ENCODE measurements at regions not wholly inside any gene's neighbourhood (a gene's known extent, or its start where the extent isn't known, plus 50 kb on each side); places are given as distances from the start of the nearest gene placed in this dataset.
A peak's percentile ranks its signal among the peaks of the same experiment; 100 is the strongest.

DNA sequence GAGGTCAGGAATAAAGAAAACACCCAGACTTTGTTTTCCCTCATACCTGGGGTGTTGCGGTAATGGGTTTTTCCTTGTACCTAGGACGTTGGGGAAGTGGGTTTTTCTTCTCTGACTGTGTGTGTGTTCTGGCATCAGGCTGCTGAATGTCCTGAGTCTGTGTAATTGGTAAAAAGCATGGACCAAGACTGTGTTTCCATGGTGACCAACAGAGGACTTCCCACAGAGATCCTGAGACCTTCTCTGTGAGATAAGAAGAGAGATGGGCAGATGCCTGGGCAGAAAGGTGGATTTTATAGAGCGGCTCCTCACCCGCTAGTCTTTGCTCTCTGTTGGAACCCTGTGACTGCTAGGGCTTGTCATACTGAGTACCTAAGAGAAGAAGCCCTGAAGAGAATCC is 135.4 kb upstream of the GGTLC1 start:
- no peak overlapping the region for H3K27ac ChIP-seq (ENCODE audit: insufficient read depth, low read length)
- no peak overlapping the region for H2AFZ ChIP-seq (ENCODE audit: low read length)
- no peak for DNase-seq (ENCODE audit: low read depth in 2 of 2)
- TF ChIP-seq, protein P1, sequence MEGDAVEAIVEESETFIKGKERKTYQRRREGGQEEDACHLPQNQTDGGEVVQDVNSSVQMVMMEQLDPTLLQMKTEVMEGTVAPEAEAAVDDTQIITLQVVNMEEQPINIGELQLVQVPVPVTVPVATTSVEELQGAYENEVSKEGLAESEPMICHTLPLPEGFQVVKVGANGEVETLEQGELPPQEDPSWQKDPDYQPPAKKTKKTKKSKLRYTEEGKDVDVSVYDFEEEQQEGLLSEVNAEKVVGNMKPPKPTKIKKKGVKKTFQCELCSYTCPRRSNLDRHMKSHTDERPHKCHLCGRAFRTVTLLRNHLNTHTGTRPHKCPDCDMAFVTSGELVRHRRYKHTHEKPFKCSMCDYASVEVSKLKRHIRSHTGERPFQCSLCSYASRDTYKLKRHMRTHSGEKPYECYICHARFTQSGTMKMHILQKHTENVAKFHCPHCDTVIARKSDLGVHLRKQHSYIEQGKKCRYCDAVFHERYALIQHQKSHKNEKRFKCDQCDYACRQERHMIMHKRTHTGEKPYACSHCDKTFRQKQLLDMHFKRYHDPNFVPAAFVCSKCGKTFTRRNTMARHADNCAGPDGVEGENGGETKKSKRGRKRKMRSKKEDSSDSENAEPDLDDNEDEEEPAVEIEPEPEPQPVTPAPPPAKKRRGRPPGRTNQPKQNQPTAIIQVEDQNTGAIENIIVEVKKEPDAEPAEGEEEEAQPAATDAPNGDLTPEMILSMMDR (conservative IDR thresholded peaks at IDR 0.05 in 1 of 2, IDR thresholded peaks at IDR 0.05 in 1 of 2; ENCODE audit: low read depth in 1 of 2, low read length in 2 of 2) = no peak
- no peak for TF ChIP-seq EZH2 (IDR thresholded peaks at IDR 0.05; ENCODE audit: low read length, missing control alignments)
- H3K4me1 ChIP-seq (ENCODE audit: control insufficient read depth, extremely low read depth, insufficient read depth, low read length) = no peaks in the 10 kb centered on the region
- H3K79me2 ChIP-seq (ENCODE audit: control insufficient read depth, insufficient read depth, low read length) = no peaks in the 10 kb centered on the region
- H3K9me3 ChIP-seq (ENCODE audit: control insufficient read depth, insufficient read depth, low read depth, low read length) = no peaks in the 10 kb centered on the region
- H3K4me3 ChIP-seq (replicated peaks in 1 of 4; ENCODE audit: control extremely low read depth in 1 of 4, insufficient read depth in 1 of 4, low read depth in 3 of 4, low read length in 4 of 4) = no peak overlapping the region
- no peaks in the 10 kb centered on the region for H4K20me1 ChIP-seq (ENCODE audit: control insufficient read depth, extremely low read depth, insufficient read depth, low read length)
- H3K36me3 ChIP-seq (ENCODE audit: control insufficient read depth, insufficient read depth, low read length) = no peaks in the 10 kb centered on the region
- no peak overlapping the region for H3K4me2 ChIP-seq (ENCODE audit: extremely low read depth, insufficient read depth, low read length)
- H3K27me3 ChIP-seq (ENCODE audit: control insufficient read depth, insufficient read depth, low read length) = no peaks in the 10 kb centered on the region
- H3K9ac ChIP-seq (ENCODE audit: insufficient read depth, low read length) = no peak overlapping the region

DNA sequence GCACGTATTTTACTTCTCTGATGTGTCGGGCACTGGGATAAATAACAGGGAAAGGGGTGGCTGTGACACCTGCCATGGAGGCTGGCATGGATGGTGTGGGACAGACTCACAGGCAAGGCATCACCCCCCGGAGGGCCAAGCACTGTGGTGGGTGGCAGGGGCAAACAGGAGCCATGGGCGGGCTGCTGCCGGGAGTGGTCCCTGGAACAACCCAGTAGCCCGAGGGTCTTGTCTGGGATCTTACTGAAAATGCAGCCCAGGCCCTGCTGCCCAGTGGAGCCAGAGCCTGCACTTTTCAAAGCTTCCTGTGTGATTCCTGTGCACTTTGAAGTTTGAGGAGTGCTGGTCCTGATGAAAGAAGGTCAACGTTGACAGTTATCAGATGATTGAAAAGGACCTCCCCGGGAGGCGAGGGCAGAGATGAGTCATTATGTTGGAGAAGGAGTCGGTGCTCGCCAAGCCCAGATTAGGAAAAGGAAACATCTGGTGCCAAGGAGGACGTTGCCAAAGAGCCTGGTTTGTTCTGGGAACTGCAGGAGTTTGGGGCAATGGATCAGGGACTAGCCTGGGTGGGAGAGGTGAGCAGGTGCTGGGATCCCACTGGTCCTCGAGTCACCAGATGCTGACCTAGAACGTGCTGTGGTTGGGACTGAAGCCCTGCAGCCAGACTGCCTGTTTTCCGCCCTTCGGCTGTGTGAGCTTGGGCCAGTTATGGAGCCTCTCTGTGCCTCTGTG is 130.0 kb upstream of the GGTLC1 start:
- H3K9me3 ChIP-seq (ENCODE audit: control insufficient read depth, insufficient read depth, low read depth, low read length) = no peaks in the 10 kb centered on the region
- H3K27ac ChIP-seq (ENCODE audit: insufficient read depth, low read length) = no peak overlapping the region
- no peak for TF ChIP-seq EZH2 (IDR thresholded peaks at IDR 0.05; ENCODE audit: low read length, missing control alignments)
- TF ChIP-seq, protein P1 (conservative IDR thresholded peaks at IDR 0.05 in 1 of 2, IDR thresholded peaks at IDR 0.05 in 1 of 2; ENCODE audit: low read depth in 1 of 2, low read length in 2 of 2) = no peak
- no peak overlapping the region for H3K9ac ChIP-seq (ENCODE audit: insufficient read depth, low read length)
- peak in 1 of 2 donors; percentile 20 for DNase-seq (ENCODE audit: low read depth in 2 of 2)
- peaks cover 2% of the 10 kb centered on the region for H3K4me1 ChIP-seq (ENCODE audit: control insufficient read depth, extremely low read depth, insufficient read depth, low read length)
- H4K20me1 ChIP-seq (ENCODE audit: control insufficient read depth, extremely low read depth, insufficient read depth, low read length) = no peaks in the 10 kb centered on the region
- H3K4me3 ChIP-seq (replicated peaks in 1 of 4; ENCODE audit: control extremely low read depth in 1 of 4, insufficient read depth in 1 of 4, low read depth in 3 of 4, low read length in 4 of 4) = no peak overlapping the region
- H3K79me2 ChIP-seq (ENCODE audit: control insufficient read depth, insufficient read depth, low read length) = no peaks in the 10 kb centered on the region
- no peak overlapping the region for H2AFZ ChIP-seq (ENCODE audit: low read length)
- no peaks in the 10 kb centered on the region for H3K36me3 ChIP-seq (ENCODE audit: control insufficient read depth, insufficient read depth, low read length)
- peak overlapping the region; percentile 35 for H3K4me2 ChIP-seq (ENCODE audit: extremely low read depth, insufficient read depth, low read length)
- H3K27me3 ChIP-seq (ENCODE audit: control insufficient read depth, insufficient read depth, low read length) = no peaks in the 10 kb centered on the region

DNA sequence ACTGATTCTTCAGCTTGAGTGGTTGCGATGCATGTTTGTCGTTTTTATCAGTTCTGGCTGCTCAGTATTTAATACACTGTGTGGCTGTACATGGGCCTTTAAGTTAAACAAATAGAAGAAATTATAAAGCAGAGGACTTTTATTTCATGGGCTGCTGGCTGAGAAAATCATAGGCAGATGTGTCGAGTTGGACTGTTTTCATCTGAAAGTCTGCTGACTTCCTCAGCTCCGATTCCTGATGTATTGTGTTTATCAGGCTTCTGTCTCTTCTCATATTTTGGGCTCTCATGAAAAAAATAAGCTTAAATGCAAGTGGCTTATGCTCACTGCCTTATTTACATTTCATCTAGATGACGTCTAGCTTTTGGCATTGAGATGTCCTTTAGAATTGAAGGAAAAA is 129.5 kb upstream of the GGTLC1 start:
- H3K4me2 ChIP-seq (ENCODE audit: extremely low read depth, insufficient read depth, low read length) = no peak overlapping the region

More for the DNA sequence above, 129.5 kb upstream of the GGTLC1 start:
- H3K4me3 ChIP-seq (replicated peaks in 1 of 4; ENCODE audit: control extremely low read depth in 1 of 4, insufficient read depth in 1 of 4, low read depth in 3 of 4, low read length in 4 of 4) = no peak overlapping the region
- TF ChIP-seq EZH2 (IDR thresholded peaks at IDR 0.05; ENCODE audit: low read length, missing control alignments) = no peak
- TF ChIP-seq, protein P1 (conservative IDR thresholded peaks at IDR 0.05 in 1 of 2, IDR thresholded peaks at IDR 0.05 in 1 of 2; ENCODE audit: low read depth in 1 of 2, low read length in 2 of 2) = no peak
- no peaks in the 10 kb centered on the region for H3K36me3 ChIP-seq (ENCODE audit: control insufficient read depth, insufficient read depth, low read length)
- peak in 1 of 2 donors; percentile 38 for DNase-seq (ENCODE audit: low read depth in 2 of 2)
- no peak overlapping the region for H3K9ac ChIP-seq (ENCODE audit: insufficient read depth, low read length)
- H3K79me2 ChIP-seq (ENCODE audit: control insufficient read depth, insufficient read depth, low read length) = no peaks in the 10 kb centered on the region
- H4K20me1 ChIP-seq (ENCODE audit: control insufficient read depth, extremely low read depth, insufficient read depth, low read length) = no peaks in the 10 kb centered on the region
- no peaks in the 10 kb centered on the region for H3K9me3 ChIP-seq (ENCODE audit: control insufficient read depth, insufficient read depth, low read depth, low read length)
- H3K27me3 ChIP-seq (ENCODE audit: control insufficient read depth, insufficient read depth, low read length) = no peaks in the 10 kb centered on the region
- H3K27ac ChIP-seq (ENCODE audit: insufficient read depth, low read length) = no peak overlapping the region
- peaks cover 2% of the 10 kb centered on the region for H3K4me1 ChIP-seq (ENCODE audit: control insufficient read depth, extremely low read depth, insufficient read depth, low read length)
- no peak overlapping the region for H2AFZ ChIP-seq (ENCODE audit: low read length)
